ENCODE measurements at regions not wholly inside any gene's neighbourhood (a gene's known extent, or its start where the extent isn't known, plus 50 kb on each side); places are given as distances from the start of the nearest gene placed in this dataset.

DNA sequence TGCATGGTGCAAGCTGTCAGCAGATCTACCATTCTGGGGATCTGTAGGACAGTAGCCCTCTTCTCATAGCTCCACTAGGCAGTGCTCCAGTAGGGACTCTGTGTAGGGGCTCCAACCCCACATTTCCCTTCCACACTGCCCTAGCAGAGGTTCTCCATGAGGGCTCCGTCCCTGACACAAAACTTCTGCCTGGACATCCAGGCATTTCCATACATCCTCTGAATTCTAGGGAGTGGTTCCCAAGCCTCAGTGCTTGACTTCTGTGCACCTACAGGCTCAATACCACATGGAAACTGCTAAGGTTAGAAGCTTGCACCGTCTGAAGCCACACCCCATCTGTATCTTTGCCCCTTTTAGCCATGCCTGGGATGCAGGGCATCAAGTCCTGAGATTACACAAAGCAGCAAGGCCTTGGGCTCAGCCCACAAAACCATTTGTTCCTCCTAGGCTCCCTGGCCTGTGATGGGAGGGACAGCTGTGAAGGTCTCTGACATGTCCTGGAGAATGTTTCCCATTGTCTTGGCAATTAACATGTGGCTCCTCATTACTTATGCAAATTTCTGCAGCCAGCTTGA is 117.0 kb upstream of the NFIA start:
- TF ChIP-seq, protein P1, sequence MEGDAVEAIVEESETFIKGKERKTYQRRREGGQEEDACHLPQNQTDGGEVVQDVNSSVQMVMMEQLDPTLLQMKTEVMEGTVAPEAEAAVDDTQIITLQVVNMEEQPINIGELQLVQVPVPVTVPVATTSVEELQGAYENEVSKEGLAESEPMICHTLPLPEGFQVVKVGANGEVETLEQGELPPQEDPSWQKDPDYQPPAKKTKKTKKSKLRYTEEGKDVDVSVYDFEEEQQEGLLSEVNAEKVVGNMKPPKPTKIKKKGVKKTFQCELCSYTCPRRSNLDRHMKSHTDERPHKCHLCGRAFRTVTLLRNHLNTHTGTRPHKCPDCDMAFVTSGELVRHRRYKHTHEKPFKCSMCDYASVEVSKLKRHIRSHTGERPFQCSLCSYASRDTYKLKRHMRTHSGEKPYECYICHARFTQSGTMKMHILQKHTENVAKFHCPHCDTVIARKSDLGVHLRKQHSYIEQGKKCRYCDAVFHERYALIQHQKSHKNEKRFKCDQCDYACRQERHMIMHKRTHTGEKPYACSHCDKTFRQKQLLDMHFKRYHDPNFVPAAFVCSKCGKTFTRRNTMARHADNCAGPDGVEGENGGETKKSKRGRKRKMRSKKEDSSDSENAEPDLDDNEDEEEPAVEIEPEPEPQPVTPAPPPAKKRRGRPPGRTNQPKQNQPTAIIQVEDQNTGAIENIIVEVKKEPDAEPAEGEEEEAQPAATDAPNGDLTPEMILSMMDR (IDR thresholded peaks at IDR 0.05): no peak
- TF ChIP-seq POLR2A (IDR thresholded peaks at IDR 0.05) (no peak), POLR2AphosphoS5 (IDR thresholded peaks at IDR 0.05) (no peak)

Measured in breast epithelium (tissue), 3 donors.